ENCODE measurements at regions not wholly inside any gene's neighbourhood (a gene's known extent, or its start where the extent isn't known, plus 50 kb on each side); places are given as distances from the start of the nearest gene placed in this dataset.

GRCh38 chr2:126510960-126511359 is 145.0 kb upstream of the GYPC start:
- no peak for DNase-seq

GRCh38 chr2:126512026-126512425 is 143.9 kb upstream of the GYPC start:
- DNase-seq, result no peak

GRCh38 chr2:126513033-126513432 is 142.9 kb upstream of the GYPC start:
- no peak for DNase-seq

- no peak for DNase-seq
These were observed 140.5 kb upstream of the GYPC start for GRCh38 chr2:126515471-126515870.

- DNase-seq, result no peak
These were observed 137.8 kb upstream of the GYPC start for GRCh38 chr2:126518196-126518595.

GRCh38 chr2:126527836-126528490 is 128.0 kb upstream of the GYPC start:
- peak; percentile 31 to 43 for DNase-seq

GRCh38 chr2:126531029-126531428 is 124.9 kb upstream of the GYPC start:
- DNase-seq, result no peak

GRCh38 chr2:126534478-126534877 is 121.5 kb upstream of the GYPC start:
- DNase-seq, result no peak

GRCh38 chr2:126535408-126535807 is 120.5 kb upstream of the GYPC start:
- DNase-seq, result no peak

GRCh38 chr2:126536605-126537200 is 119.3 kb upstream of the GYPC start:
- DNase-seq, result no peak

GRCh38 chr2:126539101-126539500 is 116.9 kb upstream of the GYPC start:
- DNase-seq, result no peak

GRCh38 chr2:126542247-126542646 is 113.7 kb upstream of the GYPC start:
- no peak for DNase-seq

GRCh38 chr2:126543081-126543480 is 112.9 kb upstream of the GYPC start:
- DNase-seq, result no peak

GRCh38 chr2:126558029-126558428 is 97.9 kb upstream of the GYPC start:
- DNase-seq, result no peak

GRCh38 chr2:126568734-126569133 is 87.2 kb upstream of the GYPC start:
- DNase-seq, result no peak

- no peak for DNase-seq
These were observed 84.6 kb upstream of the GYPC start for GRCh38 chr2:126571403-126571802.

GRCh38 chr2:126575631-126576030 is 80.3 kb upstream of the GYPC start:
- DNase-seq, result no peak

- DNase-seq, result no peak
These were observed 76.1 kb upstream of the GYPC start for GRCh38 chr2:126579868-126580267.

- DNase-seq, result no peak
These were observed 69.6 kb upstream of the GYPC start for GRCh38 chr2:126586317-126586716.

- DNase-seq, result no peak
These were observed 56.9 kb upstream of the GYPC start for GRCh38 chr2:126599062-126599461.

- no peak for DNase-seq
These were observed 55.2 kb upstream of the GYPC start for GRCh38 chr2:126600742-126601141.

GRCh38 chr2:126602334-126602733 is 53.6 kb upstream of the GYPC start:
- no peak for DNase-seq
